ENCODE measurements at regions not wholly inside any gene's neighbourhood (a gene's known extent, or its start where the extent isn't known, plus 50 kb on each side); places are given as distances from the start of the nearest gene placed in this dataset.

GRCh38 chr13:103996733-103997132 is 930.5 kb upstream of the SLC10A2 start:
- Histone ChIP-seq H3K9ac (ENCODE audit: insufficient read length) (no peak overlapping the region), H3K36me3 (ENCODE audit: insufficient read depth, low read length) (no peaks in the 10 kb centered on the region), H3K27ac (no peak overlapping the region), H3K4me3 (no peak overlapping the region), H3K9me3 (ENCODE audit: low read depth, low read length) (no peaks in the 10 kb centered on the region)
- DNase-seq (ENCODE audit: low read depth, low spot score), result no peak
- no peak for TF ChIP-seq POLR2AphosphoS5 (IDR thresholded peaks at IDR 0.05; ENCODE audit: borderline replicate concordance, low read depth, low read length)
- TF ChIP-seq EZH2 (IDR thresholded peaks at IDR 0.05), result no peak
- no peak for TF ChIP-seq FOXP2 (optimal IDR thresholded peaks at IDR 0.05; ENCODE audit: control extremely low read depth, extremely low read length, insufficient read depth)

DNA sequence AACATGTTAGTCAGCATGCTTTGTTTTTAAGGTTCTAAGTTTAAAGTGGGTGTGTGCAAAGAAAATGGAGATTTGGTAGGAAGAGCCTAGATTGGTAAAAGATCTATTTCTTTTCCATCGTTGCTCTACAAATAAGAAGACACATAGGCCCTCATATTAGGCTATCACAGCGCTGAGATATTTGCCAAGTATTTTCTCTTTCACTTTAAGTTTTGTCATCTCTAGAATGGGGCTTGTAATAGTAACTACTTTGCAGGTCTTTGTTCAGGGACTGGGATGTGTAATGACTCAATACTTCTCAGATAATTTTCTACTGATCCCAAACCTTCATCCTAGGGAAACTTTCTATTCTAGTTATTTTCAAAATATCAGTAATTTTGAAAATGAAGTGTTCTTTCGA is 917.7 kb upstream of the SLC10A2 start:
- H3K9me3 ChIP-seq (ENCODE audit: low read depth, low read length), result no peaks in the 10 kb centered on the region
- no peak overlapping the region for H3K4me3 ChIP-seq
- H3K9ac ChIP-seq (ENCODE audit: insufficient read length), result no peak overlapping the region
- TF ChIP-seq FOXP2 (optimal IDR thresholded peaks at IDR 0.05; ENCODE audit: control extremely low read depth, extremely low read length, insufficient read depth) (no peak), EZH2 (IDR thresholded peaks at IDR 0.05) (no peak), POLR2AphosphoS5 (IDR thresholded peaks at IDR 0.05; ENCODE audit: borderline replicate concordance, low read depth, low read length) (no peak)
- no peak for DNase-seq (ENCODE audit: low read depth, low spot score)
- H3K36me3 ChIP-seq (ENCODE audit: insufficient read depth, low read length), result no peaks in the 10 kb centered on the region
- no peak overlapping the region for H3K27ac ChIP-seq

DNA sequence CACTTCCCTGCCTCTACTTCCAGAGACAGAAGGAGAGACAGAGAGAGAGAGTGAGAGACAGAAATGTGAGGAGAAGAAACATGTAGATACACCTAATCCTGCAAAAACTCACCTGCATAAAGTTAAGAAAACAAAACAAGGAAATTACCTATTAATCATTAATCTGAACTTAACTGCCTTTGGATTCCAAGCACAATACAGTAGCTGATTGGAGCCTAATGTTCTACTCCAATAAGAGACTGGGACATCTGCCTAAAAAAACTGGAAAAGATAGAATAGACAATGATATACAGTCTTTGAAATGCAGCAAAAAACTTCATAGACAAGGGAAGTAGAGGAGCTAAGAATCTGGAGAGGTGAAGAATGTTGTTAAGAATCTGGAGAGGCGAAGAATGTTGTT is 910.2 kb upstream of the SLC10A2 start:
- no peaks in the 10 kb centered on the region for H3K36me3 ChIP-seq (ENCODE audit: insufficient read depth, low read length)
- H3K9ac ChIP-seq (ENCODE audit: insufficient read length), result no peak overlapping the region
- TF ChIP-seq EZH2 (IDR thresholded peaks at IDR 0.05) (no peak), FOXP2 (optimal IDR thresholded peaks at IDR 0.05; ENCODE audit: control extremely low read depth, extremely low read length, insufficient read depth) (no peak), POLR2AphosphoS5 (IDR thresholded peaks at IDR 0.05; ENCODE audit: borderline replicate concordance, low read depth, low read length) (no peak)
- H3K9me3 ChIP-seq (ENCODE audit: low read depth, low read length), result no peaks in the 10 kb centered on the region
- H3K4me3 ChIP-seq, result no peak overlapping the region
- no peak for DNase-seq (ENCODE audit: low read depth, low spot score)
- no peak overlapping the region for H3K27ac ChIP-seq

DNA sequence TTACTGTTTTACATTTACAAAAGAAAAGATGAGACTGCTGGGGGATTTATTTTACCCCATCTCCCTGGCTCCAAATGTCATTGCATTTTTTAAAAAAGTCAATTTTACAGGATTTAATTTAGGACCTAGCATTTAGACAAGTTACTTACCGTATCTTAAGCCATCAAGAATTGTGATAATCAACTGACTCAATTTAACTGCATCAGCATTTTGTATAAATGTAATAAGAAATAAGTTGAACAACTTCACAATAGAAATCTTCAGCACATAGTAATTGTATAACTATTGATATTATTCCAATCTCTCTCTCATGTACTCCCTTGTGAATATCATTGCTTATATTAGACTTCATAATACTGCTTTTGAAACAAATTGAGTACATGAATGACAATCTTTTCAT is 907.5 kb upstream of the SLC10A2 start:
- Histone ChIP-seq H3K9ac (ENCODE audit: insufficient read length) (no peak overlapping the region), H3K4me3 (no peak overlapping the region), H3K27ac (no peak overlapping the region), H3K36me3 (ENCODE audit: insufficient read depth, low read length) (no peaks in the 10 kb centered on the region), H3K9me3 (ENCODE audit: low read depth, low read length) (no peaks in the 10 kb centered on the region)
- no peak for TF ChIP-seq FOXP2 (optimal IDR thresholded peaks at IDR 0.05; ENCODE audit: control extremely low read depth, extremely low read length, insufficient read depth)
- TF ChIP-seq POLR2AphosphoS5 (IDR thresholded peaks at IDR 0.05; ENCODE audit: borderline replicate concordance, low read depth, low read length), result no peak
- TF ChIP-seq EZH2 (IDR thresholded peaks at IDR 0.05), result no peak
- DNase-seq (ENCODE audit: low read depth, low spot score), result no peak

- Histone ChIP-seq H3K36me3 (ENCODE audit: insufficient read depth, low read length) (no peaks in the 10 kb centered on the region), H3K9me3 (ENCODE audit: low read depth, low read length) (no peaks in the 10 kb centered on the region), H3K4me3 (no peak overlapping the region), H3K9ac (ENCODE audit: insufficient read length) (no peak overlapping the region), H3K27ac (no peak overlapping the region)
- TF ChIP-seq POLR2AphosphoS5 (IDR thresholded peaks at IDR 0.05; ENCODE audit: borderline replicate concordance, low read depth, low read length) (no peak), EZH2 (IDR thresholded peaks at IDR 0.05) (no peak), FOXP2 (optimal IDR thresholded peaks at IDR 0.05; ENCODE audit: control extremely low read depth, extremely low read length, insufficient read depth) (no peak)
- no peak for DNase-seq (ENCODE audit: low read depth, low spot score)
These were observed 903.4 kb upstream of the SLC10A2 start for GRCh38 chr13:103969520-103970050.

- H3K4me3 ChIP-seq, result no peak overlapping the region
- no peak for DNase-seq (ENCODE audit: low read depth, low spot score)
- no peaks in the 10 kb centered on the region for H3K36me3 ChIP-seq (ENCODE audit: insufficient read depth, low read length)
- H3K27ac ChIP-seq, result no peak overlapping the region
- no peaks in the 10 kb centered on the region for H3K9me3 ChIP-seq (ENCODE audit: low read depth, low read length)
- no peak overlapping the region for H3K9ac ChIP-seq (ENCODE audit: insufficient read length)
- no peak for TF ChIP-seq FOXP2 (optimal IDR thresholded peaks at IDR 0.05; ENCODE audit: control extremely low read depth, extremely low read length, insufficient read depth)
- TF ChIP-seq EZH2 (IDR thresholded peaks at IDR 0.05), result no peak
- TF ChIP-seq POLR2AphosphoS5 (IDR thresholded peaks at IDR 0.05; ENCODE audit: borderline replicate concordance, low read depth, low read length), result no peak
These were observed 899.5 kb upstream of the SLC10A2 start for GRCh38 chr13:103965506-103966243.

DNA sequence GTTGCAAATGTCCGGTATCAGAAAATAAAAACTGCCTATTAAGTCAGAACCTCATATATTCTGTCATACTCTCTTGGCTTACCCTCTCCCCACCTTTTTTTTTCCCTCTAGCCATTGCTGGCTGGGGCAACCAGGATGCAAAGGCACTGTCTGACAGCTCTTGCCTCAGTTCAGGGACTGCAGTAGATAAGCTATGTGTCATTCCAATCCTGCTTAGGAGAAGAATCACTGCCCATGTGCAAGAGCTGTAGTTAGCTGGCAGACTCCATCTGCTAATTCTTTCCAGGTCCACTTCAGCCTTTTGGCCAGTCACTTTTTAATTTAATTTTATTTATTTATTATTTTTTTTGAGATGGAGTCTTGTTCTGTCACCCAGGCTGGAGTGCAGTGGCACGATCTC is 895.6 kb upstream of the SLC10A2 start:
- no peak for TF ChIP-seq FOXP2 (optimal IDR thresholded peaks at IDR 0.05; ENCODE audit: control extremely low read depth, extremely low read length, insufficient read depth)
- TF ChIP-seq EZH2 (IDR thresholded peaks at IDR 0.05), result no peak
- no peak for TF ChIP-seq POLR2AphosphoS5 (IDR thresholded peaks at IDR 0.05; ENCODE audit: borderline replicate concordance, low read depth, low read length)
- Histone ChIP-seq H3K36me3 (ENCODE audit: insufficient read depth, low read length) (no peaks in the 10 kb centered on the region), H3K27ac (no peak overlapping the region), H3K4me3 (no peak overlapping the region), H3K9me3 (ENCODE audit: low read depth, low read length) (no peaks in the 10 kb centered on the region), H3K9ac (ENCODE audit: insufficient read length) (no peak overlapping the region)
- no peak for DNase-seq (ENCODE audit: low read depth, low spot score)

DNA sequence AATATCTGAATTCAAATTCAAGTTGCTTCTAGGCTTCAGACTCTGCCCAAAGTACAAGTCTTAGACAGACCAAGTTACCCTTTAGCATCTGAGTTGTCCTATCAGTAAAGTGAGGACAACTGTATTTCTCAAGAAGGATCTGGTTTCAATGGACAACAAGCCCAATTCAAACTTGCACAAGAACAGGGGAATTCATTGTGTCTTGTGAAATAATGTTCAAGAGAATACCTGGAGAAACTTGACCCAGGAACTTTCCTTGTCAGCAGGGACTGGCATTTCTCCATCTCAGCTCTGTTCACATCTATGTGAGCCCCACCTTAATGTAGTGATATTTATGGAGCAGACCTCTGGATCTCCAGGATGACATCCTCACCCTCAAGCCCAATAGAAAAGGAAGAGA is 894.9 kb upstream of the SLC10A2 start:
- Histone ChIP-seq H3K36me3 (ENCODE audit: insufficient read depth, low read length) (no peaks in the 10 kb centered on the region), H3K9ac (ENCODE audit: insufficient read length) (no peak overlapping the region), H3K9me3 (ENCODE audit: low read depth, low read length) (no peaks in the 10 kb centered on the region), H3K4me3 (no peak overlapping the region), H3K27ac (no peak overlapping the region)
- no peak for DNase-seq (ENCODE audit: low read depth, low spot score)
- no peak for TF ChIP-seq POLR2AphosphoS5 (IDR thresholded peaks at IDR 0.05; ENCODE audit: borderline replicate concordance, low read depth, low read length)
- no peak for TF ChIP-seq EZH2 (IDR thresholded peaks at IDR 0.05)
- TF ChIP-seq FOXP2 (optimal IDR thresholded peaks at IDR 0.05; ENCODE audit: control extremely low read depth, extremely low read length, insufficient read depth), result no peak

Data from SK-N-MC (cell line).